Esophagus squamous epithelium (tissue), 5 donors: ENCODE measurements at regions not wholly inside any gene's neighbourhood (a gene's known extent, or its start where the extent isn't known, plus 50 kb on each side); places are given as distances from the start of the nearest gene placed in this dataset.

Source experiments
- DNase-seq: peaks from one replicate; lab custom pipeline; 2025; lab: John Stamatoyannopoulos, UW
- H3K27ac ChIP-seq, 4 donors: fragments of 200-600 bp; sonication (generic); one replicate each; pipeline ENCODE4 v1.5.1; 2016 to 2019; ENCODE audit warnings: mild to moderate bottlenecking in 1 of 4
- H3K27me3 ChIP-seq, 4 donors: fragments of 200-600 bp; sonication (generic); 1 replicate in 3 of 4; 2 replicates in 1 of 4; pipeline versions ENCODE4 v1.5.1 to v1.6.0; 2017 to 2021; ENCODE audit warnings: antibody characterized with exemption in 1 of 4
- H3K36me3 ChIP-seq, 3 donors: fragments of 200-600 bp; sonication (generic); one replicate each; pipeline ENCODE4 v1.5.1; 2016 to 2019
- H3K4me1 ChIP-seq, 3 donors: fragments of 200-600 bp; sonication (generic); one replicate each; pipeline ENCODE4 v1.5.1; 2017 to 2019
- H3K4me3 ChIP-seq, 4 donors: fragments of 200-600 bp; sonication (generic); 1 replicate in 3 of 4; 2 replicates in 1 of 4; pipeline ENCODE4 v1.5.1; 2016 to 2019; ENCODE audit warnings: mild to moderate bottlenecking in 2 of 4, moderate library complexity in 1 of 4
- H3K9me3 ChIP-seq, 3 donors: fragments of 200-600 bp; sonication (generic); one replicate each; pipeline ENCODE4 v1.5.1; 2016 to 2019
- POLR2A ChIP-seq, 4 donors: fragments of 450-650 bp; IDR thresholded peaks; one replicate each; pipeline ENCODE4 v1.6.1; 2017; ENCODE audit warnings: antibody characterized with exemption in 4 of 4, mild to moderate bottlenecking in 4 of 4, moderate library complexity in 3 of 4
- WGBS, 2 donors: methylation state at CpG; one replicate each; pipeline ENCODE4 v1.1.5; 2018; 5-methylcytosine and 5-hydroxymethylcytosine counted together
- intact Hi-C: fragments of 100-400 bp; cut with DNase I; formaldehyde crosslinking; loops from one replicate; pipeline ENCODE4 v1.15.0; 2022
- TF ChIP-seq, protein P1 (sequence below), 6 experiments: fragments of 450-650 bp in 4 of 6; fragments of 200-600 bp in 2 of 6; sonication (generic) in 2 of 6; IDR thresholded peaks; one replicate each; pipeline ENCODE4 v1.5.1; 2016 to 2019; ENCODE audit warnings: antibody characterized with exemption in 6 of 6, mild to moderate bottlenecking in 4 of 6, moderate library complexity in 4 of 6
- donor health status: DM: yes; HTN: yes; CAD: no.

DNA sequence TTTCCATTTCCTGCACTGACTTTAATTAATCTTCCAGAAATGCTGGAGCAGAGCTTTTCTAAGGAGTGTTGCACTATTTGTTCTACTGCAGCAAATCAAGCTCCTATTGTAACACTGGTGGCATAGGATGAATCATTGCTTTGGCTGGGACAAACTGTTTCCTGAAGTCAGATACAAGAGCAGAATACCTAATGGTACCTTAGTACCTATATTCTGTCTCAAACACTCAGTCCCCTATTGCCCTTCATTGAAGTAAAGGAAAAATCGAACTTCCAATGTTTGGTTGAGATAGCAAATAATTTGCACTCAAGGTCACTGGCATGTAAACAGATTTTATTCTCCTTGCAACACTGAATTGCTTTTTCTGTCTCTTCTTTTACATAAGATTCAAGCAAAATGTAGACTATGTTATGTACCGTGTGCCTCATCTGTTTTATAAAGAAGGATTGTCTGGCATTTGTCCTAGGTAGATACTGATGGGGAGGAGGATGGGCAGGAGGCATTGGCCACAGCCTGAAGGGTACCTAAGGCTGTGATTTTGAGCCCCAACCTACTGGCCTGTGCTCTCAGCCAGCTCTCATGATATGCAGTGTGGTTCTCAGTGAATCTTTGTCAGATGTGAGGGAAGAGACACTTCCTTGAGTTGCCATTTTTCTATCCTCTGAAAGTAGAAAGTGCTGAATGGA, 141.6 kb downstream of the AASDH start:
- TF ChIP-seq, protein P1, sequence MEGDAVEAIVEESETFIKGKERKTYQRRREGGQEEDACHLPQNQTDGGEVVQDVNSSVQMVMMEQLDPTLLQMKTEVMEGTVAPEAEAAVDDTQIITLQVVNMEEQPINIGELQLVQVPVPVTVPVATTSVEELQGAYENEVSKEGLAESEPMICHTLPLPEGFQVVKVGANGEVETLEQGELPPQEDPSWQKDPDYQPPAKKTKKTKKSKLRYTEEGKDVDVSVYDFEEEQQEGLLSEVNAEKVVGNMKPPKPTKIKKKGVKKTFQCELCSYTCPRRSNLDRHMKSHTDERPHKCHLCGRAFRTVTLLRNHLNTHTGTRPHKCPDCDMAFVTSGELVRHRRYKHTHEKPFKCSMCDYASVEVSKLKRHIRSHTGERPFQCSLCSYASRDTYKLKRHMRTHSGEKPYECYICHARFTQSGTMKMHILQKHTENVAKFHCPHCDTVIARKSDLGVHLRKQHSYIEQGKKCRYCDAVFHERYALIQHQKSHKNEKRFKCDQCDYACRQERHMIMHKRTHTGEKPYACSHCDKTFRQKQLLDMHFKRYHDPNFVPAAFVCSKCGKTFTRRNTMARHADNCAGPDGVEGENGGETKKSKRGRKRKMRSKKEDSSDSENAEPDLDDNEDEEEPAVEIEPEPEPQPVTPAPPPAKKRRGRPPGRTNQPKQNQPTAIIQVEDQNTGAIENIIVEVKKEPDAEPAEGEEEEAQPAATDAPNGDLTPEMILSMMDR (IDR thresholded peaks at IDR 0.05): no peak
- TF ChIP-seq POLR2A (IDR thresholded peaks at IDR 0.05): no peak
- Histone ChIP-seq H3K9me3 (no peaks in the 10 kb centered on the region), H3K4me1 (no peaks in the 10 kb centered on the region), H3K27me3 (peaks cover 0 to 3% (median 0%) of the 10 kb centered on the region in 4 donors), H3K27ac (no peak overlapping the region), H3K4me3 (no peak overlapping the region), H3K36me3 (no peaks in the 10 kb centered on the region)
- intact Hi-C loops: no loop called here
- 44 to 62% methylated on average over 2 of the region's 2 CpGs for WGBS, 2 donors
- DNase-seq: no peak

DNA sequence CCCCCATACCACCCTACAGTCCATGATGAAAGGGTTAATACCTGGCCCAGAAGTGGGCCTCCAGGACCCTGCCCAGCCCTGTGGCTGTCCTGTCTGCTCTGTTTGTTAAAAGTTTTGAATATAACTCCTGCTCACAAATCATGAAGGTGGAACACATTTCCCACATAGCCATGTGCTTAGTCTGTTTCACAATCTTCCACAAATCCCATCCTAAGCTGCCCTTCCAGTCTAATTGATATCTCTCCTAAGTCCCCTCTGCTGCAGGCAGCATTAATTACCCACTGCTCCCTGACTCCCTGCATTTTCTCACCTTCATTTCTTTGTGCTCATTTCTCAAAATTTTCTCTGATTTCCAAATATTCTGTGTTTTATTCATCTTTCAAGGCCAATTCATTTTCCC, 142.6 kb downstream of the AASDH start:
- Histone ChIP-seq H3K9me3 (no peaks in the 10 kb centered on the region), H3K27ac (no peak overlapping the region), H3K36me3 (no peaks in the 10 kb centered on the region), H3K4me1 (no peaks in the 10 kb centered on the region), H3K4me3 (no peak overlapping the region), H3K27me3 (peaks cover 0 to 3% (median 0%) of the 10 kb centered on the region in 4 donors)
- TF ChIP-seq POLR2A (IDR thresholded peaks at IDR 0.05): no peak
- TF ChIP-seq, protein P1 (IDR thresholded peaks at IDR 0.05): no peak
- intact Hi-C loops: no loop called here
- no peak for DNase-seq

DNA sequence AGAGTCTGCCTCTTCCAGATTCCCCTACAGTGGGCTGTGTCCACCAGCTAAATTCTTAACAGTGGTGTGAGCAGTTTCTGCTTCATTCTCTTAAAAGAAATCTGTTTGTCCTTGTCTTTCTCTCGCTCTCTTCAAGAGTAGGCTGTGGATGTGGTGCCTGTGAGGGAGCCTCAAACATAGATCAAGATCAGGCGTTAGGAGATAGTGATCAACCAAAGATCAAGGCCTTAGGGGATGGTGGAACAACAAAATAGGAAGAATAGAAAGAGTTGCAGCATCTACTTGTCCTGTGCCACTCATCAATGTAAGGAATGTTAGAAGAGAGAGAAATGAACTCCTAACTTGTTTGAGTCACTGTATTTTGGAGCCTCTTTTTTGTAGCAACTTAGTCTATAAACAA, 144.2 kb downstream of the AASDH start:
- DNase-seq: no peak
- Histone ChIP-seq H3K4me1 (no peaks in the 10 kb centered on the region), H3K4me3 (no peak overlapping the region), H3K27ac (no peak overlapping the region), H3K27me3 (peaks cover 0 to 3% (median 0%) of the 10 kb centered on the region in 4 donors), H3K9me3 (no peaks in the 10 kb centered on the region), H3K36me3 (no peaks in the 10 kb centered on the region)
- TF ChIP-seq, protein P1 (IDR thresholded peaks at IDR 0.05): no peak
- no peak for TF ChIP-seq POLR2A (IDR thresholded peaks at IDR 0.05)
- intact Hi-C loops: no loop called here
- WGBS, 2 donors: 63 to 83% methylated on average over 2 of the region's 2 CpGs

DNA sequence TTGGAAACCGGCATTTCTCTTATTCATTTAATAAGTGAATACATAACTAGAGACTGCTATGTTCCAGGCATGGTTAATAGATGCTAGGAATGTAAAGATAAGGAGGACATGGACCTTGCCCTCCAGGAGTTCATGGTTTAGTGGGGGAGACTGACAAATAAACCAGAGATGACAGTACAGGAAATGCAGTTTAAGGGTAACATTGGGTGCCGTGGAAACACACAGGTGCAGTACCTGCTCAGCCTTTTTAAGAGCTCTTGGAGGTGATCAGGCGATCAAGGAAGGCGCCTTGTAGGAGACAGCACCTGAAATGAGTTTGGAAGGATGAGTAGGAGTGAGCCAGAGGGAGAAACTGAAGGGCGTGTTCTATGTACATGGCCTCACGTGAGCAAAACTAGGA, 145.8 kb downstream of the AASDH start:
- no peak overlapping the region for H3K4me3 ChIP-seq
- intact Hi-C loops: no loop called here
- H3K9me3 ChIP-seq: no peaks in the 10 kb centered on the region
- no peaks in the 10 kb centered on the region for H3K36me3 ChIP-seq
- WGBS, 2 donors: 57 to 59% methylated on average over 6 of the region's 6 CpGs
- H3K4me1 ChIP-seq: no peaks in the 10 kb centered on the region
- TF ChIP-seq, protein P1 (IDR thresholded peaks at IDR 0.05): no peak
- no peak for TF ChIP-seq POLR2A (IDR thresholded peaks at IDR 0.05)
- H3K27ac ChIP-seq: no peak overlapping the region
- DNase-seq: no peak
- H3K27me3 ChIP-seq: peaks cover 0 to 3% (median 0%) of the 10 kb centered on the region in 4 donors

DNA sequence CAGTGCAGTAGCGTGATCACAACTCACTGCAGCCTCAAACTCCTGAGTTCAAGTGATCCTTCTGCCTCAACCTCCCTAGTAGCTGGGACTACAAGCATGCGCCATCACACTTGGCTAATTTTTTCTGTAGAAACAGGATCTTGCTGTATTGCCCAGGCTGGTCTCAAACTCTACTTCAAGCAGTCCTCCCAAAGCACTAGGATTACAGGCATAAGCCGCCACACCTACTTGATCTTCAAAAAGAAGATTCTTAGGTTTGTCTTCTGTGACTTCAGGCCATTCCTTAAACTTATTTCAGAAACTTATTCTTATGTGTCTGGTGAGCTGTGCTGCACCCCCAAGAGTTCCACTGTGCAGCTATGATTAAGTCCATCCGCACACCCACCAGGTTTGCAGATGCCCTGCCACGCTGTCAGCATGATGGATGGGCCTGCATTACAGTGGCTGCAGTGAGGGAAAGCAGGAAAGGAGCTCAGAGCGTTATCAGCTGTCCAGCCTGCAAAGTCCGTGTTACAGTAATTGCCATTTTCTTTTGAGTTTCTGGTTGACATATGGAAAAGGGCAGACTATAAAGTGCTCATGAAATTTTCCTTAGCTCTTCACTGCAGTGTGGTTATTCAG, 146.6 kb downstream of the AASDH start:
- WGBS, 2 donors: 55 to 64% methylated on average over 7 of the region's 7 CpGs
- TF ChIP-seq, protein P1 (IDR thresholded peaks at IDR 0.05): no peak
- no peak for TF ChIP-seq POLR2A (IDR thresholded peaks at IDR 0.05)
- Histone ChIP-seq H3K27ac (no peak overlapping the region), H3K4me3 (no peak overlapping the region), H3K27me3 (peaks cover 0 to 3% (median 0%) of the 10 kb centered on the region in 4 donors), H3K36me3 (no peaks in the 10 kb centered on the region), H3K9me3 (no peaks in the 10 kb centered on the region), H3K4me1 (no peaks in the 10 kb centered on the region)
- intact Hi-C loops: no loop called here
- DNase-seq: no peak
